ENCODE measurements at regions not wholly inside any gene's neighbourhood (a gene's known extent, or its start where the extent isn't known, plus 50 kb on each side); places are given as distances from the start of the nearest gene placed in this dataset.

DNA sequence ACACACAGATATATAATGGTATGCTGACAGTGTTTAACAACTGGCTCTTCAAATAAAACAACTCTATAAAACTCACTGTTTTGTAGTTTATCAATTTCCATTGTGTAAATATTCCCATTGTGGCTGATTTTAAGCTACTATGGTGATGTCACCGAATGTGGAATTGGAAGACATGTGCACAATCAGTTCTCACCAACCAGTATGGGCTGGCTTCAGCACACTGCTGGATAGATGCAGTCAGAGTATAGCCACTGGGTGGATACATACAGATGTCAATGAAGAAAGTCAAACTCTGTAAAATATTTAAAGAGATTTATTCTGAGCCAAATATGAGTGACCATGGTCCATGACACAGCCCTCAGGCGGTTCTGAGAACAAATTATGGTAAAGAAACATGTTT, 475.9 kb upstream of the SMARCA2 start:
- Histone ChIP-seq H3K9ac (ENCODE audit: insufficient read depth, low read length, poor library complexity, severe bottlenecking) (no peak overlapping the region), H3K36me3 (replicated peaks in 1 of 2; ENCODE audit: control insufficient read depth in 1 of 2, insufficient read depth in 2 of 2, low read length in 2 of 2) (no peaks in the 10 kb centered on the region), H4K20me1 (ENCODE audit: insufficient read depth, low read length) (no peaks in the 10 kb centered on the region), H3K4me3 (replicated peaks in 1 of 3; ENCODE audit: low read depth in 2 of 3, low read length in 3 of 3) (no peak overlapping the region), H2AFZ (ENCODE audit: insufficient read depth, low read depth, low read length, poor library complexity, severe bottlenecking) (no peak overlapping the region), H3K27ac (ENCODE audit: low read depth in 1 of 2, low read length in 2 of 2) (no peak overlapping the region), H3K4me1 (ENCODE audit: control insufficient read depth in 1 of 2, insufficient read depth in 2 of 2, low read length in 2 of 2) (no peaks in the 10 kb centered on the region), H3K4me2 (replicated peaks; ENCODE audit: extremely low read depth, low read length, poor library complexity, severe bottlenecking) (no peak overlapping the region), H3K79me2 (ENCODE audit: insufficient read depth, low read length) (no peaks in the 10 kb centered on the region), H3K9me3 (replicated peaks in 1 of 2; ENCODE audit: control insufficient read depth in 1 of 2, insufficient read depth in 1 of 2, low read length in 2 of 2) (no peaks in the 10 kb centered on the region), H3K27me3 (ENCODE audit: control insufficient read depth in 2 of 2, insufficient read depth in 2 of 2, low read length in 2 of 2) (no peaks in the 10 kb centered on the region)
- no CpG with 5 or more reads among the region's 2 CpGs for WGBS (ENCODE audit: insufficient coverage)
- no peaks in the 10 kb centered on the region for H3K4me1 Mint-ChIP-seq
- peaks cover 0 to 2% (median 0%) of the 10 kb centered on the region in 7 donors for H3K9me3 Mint-ChIP-seq
- H3K4me3 Mint-ChIP-seq: no peak overlapping the region
- DNase-seq: no peak
- no peaks in the 10 kb centered on the region for H3K36me3 Mint-ChIP-seq
- no peaks in the 10 kb centered on the region for H3K27me3 Mint-ChIP-seq (ENCODE audit: low read depth in 3 of 3)
- no peak overlapping the region for H3K27ac Mint-ChIP-seq
- intact Hi-C loops (cut with micrococcal nuclease): no loop called here
- TF ChIP-seq, protein P1, sequence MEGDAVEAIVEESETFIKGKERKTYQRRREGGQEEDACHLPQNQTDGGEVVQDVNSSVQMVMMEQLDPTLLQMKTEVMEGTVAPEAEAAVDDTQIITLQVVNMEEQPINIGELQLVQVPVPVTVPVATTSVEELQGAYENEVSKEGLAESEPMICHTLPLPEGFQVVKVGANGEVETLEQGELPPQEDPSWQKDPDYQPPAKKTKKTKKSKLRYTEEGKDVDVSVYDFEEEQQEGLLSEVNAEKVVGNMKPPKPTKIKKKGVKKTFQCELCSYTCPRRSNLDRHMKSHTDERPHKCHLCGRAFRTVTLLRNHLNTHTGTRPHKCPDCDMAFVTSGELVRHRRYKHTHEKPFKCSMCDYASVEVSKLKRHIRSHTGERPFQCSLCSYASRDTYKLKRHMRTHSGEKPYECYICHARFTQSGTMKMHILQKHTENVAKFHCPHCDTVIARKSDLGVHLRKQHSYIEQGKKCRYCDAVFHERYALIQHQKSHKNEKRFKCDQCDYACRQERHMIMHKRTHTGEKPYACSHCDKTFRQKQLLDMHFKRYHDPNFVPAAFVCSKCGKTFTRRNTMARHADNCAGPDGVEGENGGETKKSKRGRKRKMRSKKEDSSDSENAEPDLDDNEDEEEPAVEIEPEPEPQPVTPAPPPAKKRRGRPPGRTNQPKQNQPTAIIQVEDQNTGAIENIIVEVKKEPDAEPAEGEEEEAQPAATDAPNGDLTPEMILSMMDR (IDR thresholded peaks at IDR 0.05): no peak

DNA sequence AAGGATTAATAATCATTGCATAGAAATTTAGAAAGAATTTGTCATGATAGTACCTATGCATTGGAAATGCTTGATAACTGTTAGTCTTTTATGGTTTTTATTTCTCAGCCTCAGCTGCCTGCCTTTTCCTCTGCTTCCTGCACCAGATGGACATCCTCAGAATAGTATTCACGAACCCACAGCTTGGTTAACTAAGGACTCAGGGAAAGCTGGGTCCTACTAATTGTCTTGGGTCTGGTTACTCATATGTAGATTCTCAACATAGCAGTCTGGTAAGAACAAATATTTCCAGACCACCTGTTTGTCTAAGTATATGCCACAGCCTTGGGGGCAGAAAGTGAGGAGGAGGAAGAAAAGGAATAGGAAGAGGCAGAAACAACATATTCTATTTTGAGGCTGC, 464.5 kb upstream of the SMARCA2 start:
- Mint-ChIP-seq H3K4me1 (no peaks in the 10 kb centered on the region), H3K9me3 (peaks cover 0 to 2% (median 0%) of the 10 kb centered on the region in 7 donors), H3K27ac (no peak overlapping the region), H3K27me3 (ENCODE audit: low read depth in 3 of 3) (peaks cover 0 to 2% (median 0%) of the 10 kb centered on the region in 3 donors), H3K36me3 (no peaks in the 10 kb centered on the region), H3K4me3 (no peak overlapping the region)
- TF ChIP-seq, protein P1 (IDR thresholded peaks at IDR 0.05): no peak
- no peaks in the 10 kb centered on the region for H3K4me1 ChIP-seq (ENCODE audit: control insufficient read depth in 1 of 2, insufficient read depth in 2 of 2, low read length in 2 of 2)
- H2AFZ ChIP-seq (ENCODE audit: insufficient read depth, low read depth, low read length, poor library complexity, severe bottlenecking): no peak overlapping the region
- no peaks in the 10 kb centered on the region for H3K79me2 ChIP-seq (ENCODE audit: insufficient read depth, low read length)
- no peaks in the 10 kb centered on the region for H3K27me3 ChIP-seq (ENCODE audit: control insufficient read depth in 2 of 2, insufficient read depth in 2 of 2, low read length in 2 of 2)
- H3K4me2 ChIP-seq (replicated peaks; ENCODE audit: extremely low read depth, low read length, poor library complexity, severe bottlenecking): no peak overlapping the region
- intact Hi-C loops (cut with micrococcal nuclease): no loop called here
- H3K36me3 ChIP-seq (replicated peaks in 1 of 2; ENCODE audit: control insufficient read depth in 1 of 2, insufficient read depth in 2 of 2, low read length in 2 of 2): no peaks in the 10 kb centered on the region
- WGBS (ENCODE audit: insufficient coverage): no CpG with 5 or more reads among the region's 1 CpG
- H3K27ac ChIP-seq (ENCODE audit: low read depth in 1 of 2, low read length in 2 of 2): no peak overlapping the region
- no peaks in the 10 kb centered on the region for H4K20me1 ChIP-seq (ENCODE audit: insufficient read depth, low read length)
- H3K9ac ChIP-seq (ENCODE audit: insufficient read depth, low read length, poor library complexity, severe bottlenecking): no peak overlapping the region
- DNase-seq: no peak
- no peaks in the 10 kb centered on the region for H3K9me3 ChIP-seq (replicated peaks in 1 of 2; ENCODE audit: control insufficient read depth in 1 of 2, insufficient read depth in 1 of 2, low read length in 2 of 2)
- H3K4me3 ChIP-seq (replicated peaks in 1 of 3; ENCODE audit: low read depth in 2 of 3, low read length in 3 of 3): no peak overlapping the region

Data from CD14-positive monocyte (primary cell).